Nephron progenitor cell (in vitro differentiated cells): ENCODE measurements at regions not wholly inside any gene's neighbourhood (a gene's known extent, or its start where the extent isn't known, plus 50 kb on each side); places are given as distances from the start of the nearest gene placed in this dataset.

Experiments used
- DNase-seq: peaks from one replicate; pipeline ENCODE4 v3.0.0; 2021
- H3K27ac Mint-ChIP-seq: 2 replicates; pipeline ENCODE4 v1.8.0; 2021; ENCODE audit warnings: mild to moderate bottlenecking, moderate library complexity, mixed read lengths
- H3K27me3 Mint-ChIP-seq: 2 replicates; pipeline ENCODE4 v1.8.0; 2021; ENCODE audit warnings: mild to moderate bottlenecking, low read depth, mixed read lengths; ENCODE audit not compliant: poor library complexity
- H3K36me3 Mint-ChIP-seq: 2 replicates; pipeline ENCODE4 v1.8.0; 2021; ENCODE audit warnings: low read depth, mixed read lengths
- H3K4me1 Mint-ChIP-seq: 2 replicates; pipeline ENCODE4 v1.8.0; 2021; ENCODE audit warnings: mixed read lengths
- H3K4me3 Mint-ChIP-seq: 2 replicates; pipeline ENCODE4 v1.8.0; 2021; ENCODE audit warnings: mild to moderate bottlenecking, moderate library complexity, mixed read lengths
- H3K9me3 Mint-ChIP-seq: 2 replicates; pipeline ENCODE4 v1.8.0; 2021; ENCODE audit warnings: mild to moderate bottlenecking, moderate library complexity, mixed read lengths
- TF ChIP-seq, protein P1 (sequence below): fragments of 200-600 bp; sonication (generic); IDR thresholded peaks from 2 replicates; pipeline ENCODE4 v1.5.0; 2021; ENCODE audit warnings: antibody characterized with exemption

GRCh38 chr12:75578546-75578945, 67.1 kb upstream of the KRR1 start:
- no peak for DNase-seq
- Mint-ChIP-seq H3K4me3 (no peak overlapping the region), H3K4me1 (peaks cover 44% of the 10 kb centered on the region), H3K27me3 (no peaks in the 10 kb centered on the region), H3K27ac (no peak overlapping the region), H3K9me3 (peaks cover 2% of the 10 kb centered on the region), H3K36me3 (peaks cover 1% of the 10 kb centered on the region)
- TF ChIP-seq, protein P1, sequence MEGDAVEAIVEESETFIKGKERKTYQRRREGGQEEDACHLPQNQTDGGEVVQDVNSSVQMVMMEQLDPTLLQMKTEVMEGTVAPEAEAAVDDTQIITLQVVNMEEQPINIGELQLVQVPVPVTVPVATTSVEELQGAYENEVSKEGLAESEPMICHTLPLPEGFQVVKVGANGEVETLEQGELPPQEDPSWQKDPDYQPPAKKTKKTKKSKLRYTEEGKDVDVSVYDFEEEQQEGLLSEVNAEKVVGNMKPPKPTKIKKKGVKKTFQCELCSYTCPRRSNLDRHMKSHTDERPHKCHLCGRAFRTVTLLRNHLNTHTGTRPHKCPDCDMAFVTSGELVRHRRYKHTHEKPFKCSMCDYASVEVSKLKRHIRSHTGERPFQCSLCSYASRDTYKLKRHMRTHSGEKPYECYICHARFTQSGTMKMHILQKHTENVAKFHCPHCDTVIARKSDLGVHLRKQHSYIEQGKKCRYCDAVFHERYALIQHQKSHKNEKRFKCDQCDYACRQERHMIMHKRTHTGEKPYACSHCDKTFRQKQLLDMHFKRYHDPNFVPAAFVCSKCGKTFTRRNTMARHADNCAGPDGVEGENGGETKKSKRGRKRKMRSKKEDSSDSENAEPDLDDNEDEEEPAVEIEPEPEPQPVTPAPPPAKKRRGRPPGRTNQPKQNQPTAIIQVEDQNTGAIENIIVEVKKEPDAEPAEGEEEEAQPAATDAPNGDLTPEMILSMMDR, result no peak

DNA sequence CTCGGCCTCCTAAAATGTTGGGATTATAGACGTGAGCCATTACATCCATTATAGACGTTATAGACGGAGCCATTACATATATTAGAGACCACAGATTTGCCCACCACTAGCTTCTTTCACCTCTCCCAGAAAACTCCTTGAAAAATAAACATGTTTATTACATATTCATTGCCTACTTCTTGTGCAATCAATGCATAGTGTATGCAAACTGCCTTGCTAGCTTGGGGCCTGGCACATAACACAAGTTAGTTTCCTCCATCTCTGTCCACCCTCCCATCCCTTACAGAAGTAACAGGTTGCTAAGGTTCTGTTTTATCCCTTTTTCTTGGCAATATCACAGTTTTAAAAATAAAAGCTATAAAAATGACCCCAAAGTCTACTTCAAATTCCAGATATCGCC, 66.4 kb upstream of the KRR1 start:
- DNase-seq, result no peak
- Mint-ChIP-seq H3K27ac (no peak overlapping the region), H3K27me3 (no peaks in the 10 kb centered on the region), H3K36me3 (peaks cover 9% of the 10 kb centered on the region), H3K4me1 (peaks cover 44% of the 10 kb centered on the region), H3K4me3 (no peak overlapping the region), H3K9me3 (peaks cover 9% of the 10 kb centered on the region)
- TF ChIP-seq, protein P1, result no peak

- Mint-ChIP-seq H3K27me3 (no peaks in the 10 kb centered on the region), H3K9me3 (peaks cover 25% of the 10 kb centered on the region)
Observed at GRCh38 chr12:75571656-75572205, 60.3 kb upstream of the KRR1 start.

DNA sequence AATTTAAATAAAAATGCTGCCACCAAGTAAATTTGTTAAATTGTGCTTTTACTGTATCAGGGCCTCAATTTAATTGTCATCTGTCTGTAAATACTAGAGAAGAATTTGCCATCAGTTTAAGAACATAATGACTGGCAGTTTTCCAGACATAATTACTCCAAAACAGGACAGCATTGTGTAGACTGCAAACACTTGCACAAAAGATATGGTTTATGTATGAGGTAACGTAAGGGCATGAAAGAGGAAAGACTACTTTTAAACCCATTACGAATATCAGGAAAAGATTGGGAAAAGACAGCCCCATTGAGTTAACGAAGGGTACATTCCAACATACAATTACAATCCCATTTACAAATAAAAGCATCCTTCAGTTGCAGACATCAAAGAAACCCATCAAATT, 59.8 kb upstream of the KRR1 start:
- no peak overlapping the region for H3K27ac Mint-ChIP-seq

More at GRCh38 chr12:75571656-75572205, 60.3 kb upstream of the KRR1 start:
- Mint-ChIP-seq H3K36me3 (peaks cover 23% of the 10 kb centered on the region), H3K27ac (no peak overlapping the region), H3K4me1 (peaks cover 14% of the 10 kb centered on the region), H3K4me3 (no peak overlapping the region)
- TF ChIP-seq, protein P1, result no peak
- DNase-seq, result no peak

GRCh38 chr12:75568801-75569200, 57.4 kb upstream of the KRR1 start:
- H3K4me1 Mint-ChIP-seq, result peaks cover 10% of the 10 kb centered on the region
- H3K27me3 Mint-ChIP-seq, result no peaks in the 10 kb centered on the region
- DNase-seq, result no peak
- H3K27ac Mint-ChIP-seq, result no peak overlapping the region
- H3K9me3 Mint-ChIP-seq, result peaks cover 49% of the 10 kb centered on the region
- TF ChIP-seq, protein P1, result no peak
- peaks cover 39% of the 10 kb centered on the region for H3K36me3 Mint-ChIP-seq
- H3K4me3 Mint-ChIP-seq, result no peak overlapping the region

More for the DNA sequence above, 59.8 kb upstream of the KRR1 start:
- Mint-ChIP-seq H3K9me3 (peaks cover 29% of the 10 kb centered on the region), H3K27me3 (no peaks in the 10 kb centered on the region), H3K4me1 (peaks cover 10% of the 10 kb centered on the region), H3K4me3 (no peak overlapping the region), H3K36me3 (peaks cover 26% of the 10 kb centered on the region)
- DNase-seq, result no peak
- TF ChIP-seq, protein P1, result no peak

DNA sequence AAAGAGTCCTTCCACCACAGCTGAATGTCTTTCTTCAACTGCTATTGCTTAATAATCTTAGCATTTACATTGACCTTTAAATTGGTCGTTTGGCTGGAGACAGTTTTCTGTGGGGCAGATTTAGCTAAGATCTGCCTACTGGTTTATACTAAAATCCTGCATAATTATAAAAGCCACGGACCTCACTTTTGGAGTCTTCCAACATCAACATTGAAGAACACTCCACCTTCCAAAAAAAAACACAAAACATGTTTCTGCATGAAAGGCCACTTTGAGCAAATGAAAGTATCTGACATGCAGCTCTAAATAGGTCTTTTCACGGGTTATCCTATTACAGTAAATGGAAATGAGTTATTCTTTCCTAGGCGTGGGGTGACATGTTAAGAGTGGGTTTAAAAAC, 57.0 kb upstream of the KRR1 start:
- Mint-ChIP-seq H3K4me3 (no peak overlapping the region), H3K9me3 (peaks cover 46% of the 10 kb centered on the region), H3K27ac (no peak overlapping the region), H3K4me1 (peaks cover 10% of the 10 kb centered on the region), H3K36me3 (peaks cover 36% of the 10 kb centered on the region), H3K27me3 (no peaks in the 10 kb centered on the region)
- TF ChIP-seq, protein P1, result no peak
- no peak for DNase-seq
